ENCODE measurements at regions not wholly inside any gene's neighbourhood (a gene's known extent, or its start where the extent isn't known, plus 50 kb on each side); places are given as distances from the start of the nearest gene placed in this dataset.

DNA sequence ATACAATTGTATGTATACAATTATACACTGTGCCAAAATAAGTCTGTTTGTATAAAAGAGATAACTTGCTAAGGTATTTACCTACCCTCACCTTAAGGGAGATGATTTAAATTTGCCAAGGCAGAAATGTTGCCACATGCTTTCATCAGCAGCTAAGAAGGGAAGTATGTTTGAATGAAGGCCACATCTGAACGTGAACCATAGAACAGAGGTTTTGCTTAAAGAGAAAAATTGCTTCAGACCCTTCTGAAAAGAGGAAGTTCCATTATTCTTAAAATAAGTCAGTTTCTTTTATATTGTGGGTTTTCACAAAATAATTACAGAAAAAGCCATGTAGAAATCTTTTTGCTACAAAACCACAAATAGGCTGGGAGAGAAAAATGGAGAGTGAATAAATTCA, 621.5 kb upstream of the HTR2C start (continued):
- TF ChIP-seq CHD2 (IDR thresholded peaks at IDR 0.05; ENCODE audit: low read length) (no peak), ASH2L (IDR thresholded peaks at IDR 0.05; ENCODE audit: low read length) (no peak), EP300 (IDR thresholded peaks at IDR 0.05; ENCODE audit: borderline replicate concordance in 1 of 2, low read depth in 2 of 2, low read length in 2 of 2) (no peak)
- TF ChIP-seq, protein P1, sequence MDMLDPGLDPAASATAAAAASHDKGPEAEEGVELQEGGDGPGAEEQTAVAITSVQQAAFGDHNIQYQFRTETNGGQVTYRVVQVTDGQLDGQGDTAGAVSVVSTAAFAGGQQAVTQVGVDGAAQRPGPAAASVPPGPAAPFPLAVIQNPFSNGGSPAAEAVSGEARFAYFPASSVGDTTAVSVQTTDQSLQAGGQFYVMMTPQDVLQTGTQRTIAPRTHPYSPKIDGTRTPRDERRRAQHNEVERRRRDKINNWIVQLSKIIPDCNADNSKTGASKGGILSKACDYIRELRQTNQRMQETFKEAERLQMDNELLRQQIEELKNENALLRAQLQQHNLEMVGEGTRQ (IDR thresholded peaks at IDR 0.05; ENCODE audit: low read length): no peak
